Neutrophil (primary cell): ENCODE measurements at regions not wholly inside any gene's neighbourhood (a gene's known extent, or its start where the extent isn't known, plus 50 kb on each side); places are given as distances from the start of the nearest gene placed in this dataset.

ENCODE experiments used
- H3K27ac ChIP-seq: fragments of 200-600 bp; sonication (generic); 2 replicates; pipeline ENCODE4 v1.5.1; 2016; ENCODE audit warnings: mild to moderate bottlenecking, moderate library complexity
- H3K27me3 ChIP-seq: fragments of 200-600 bp; sonication (generic); 2 replicates; pipeline ENCODE4 v1.6.0; 2016; ENCODE audit warnings: mild to moderate bottlenecking
- H3K36me3 ChIP-seq: fragments of 200-600 bp; sonication (generic); 2 replicates; pipeline ENCODE4 v1.5.1; 2017
- H3K4me1 ChIP-seq, 2 experiments: fragments of 200-600 bp in 1 of 2; sonication (generic) in 1 of 2; 1 replicate in 1 of 2; 2 replicates in 1 of 2; pipeline versions ENCODE4 v1.5.1 to v1.6.1; 2013 to 2016; ENCODE audit warnings: low read depth in 1 of 2, low read length in 1 of 2, mild to moderate bottlenecking in 1 of 2, moderate library complexity in 1 of 2; ENCODE audit not compliant: control insufficient read depth in 1 of 2, insufficient read depth in 1 of 2
- H3K4me3 ChIP-seq, 2 experiments: fragments of 200-600 bp in 1 of 2; sonication (generic) in 1 of 2; 1 replicate in 1 of 2; 2 replicates in 1 of 2; pipeline ENCODE4 v1.5.1; 2013 to 2016; ENCODE audit warnings: low read depth in 1 of 2, low read length in 1 of 2, mild to moderate bottlenecking in 1 of 2, moderate library complexity in 1 of 2
- H3K9me3 ChIP-seq: fragments of 200-600 bp; sonication (generic); 2 replicates; pipeline ENCODE4 v1.5.1; 2016
- CTCF ChIP-seq: fragments of 200-600 bp; sonication (generic); IDR thresholded peaks from 2 replicates; pipeline ENCODE4 v1.5.1; 2016; ENCODE audit warnings: antibody characterized with exemption

GRCh38 chr6:21668795-21669194, 75.2 kb downstream of the SOX4 start:
- no peak for TF ChIP-seq CTCF
- Histone ChIP-seq H3K4me3 (no peak overlapping the region), H3K36me3 (no peaks in the 10 kb centered on the region), H3K27ac (no peak overlapping the region), H3K27me3 (peaks cover 66% of the 10 kb centered on the region), H3K4me1 (peaks cover 26 to 32% of the 10 kb centered on the region in 2 experiments), H3K9me3 (no peaks in the 10 kb centered on the region)

GRCh38 chr6:21676769-21677168, 83.2 kb downstream of the SOX4 start:
- Histone ChIP-seq H3K27me3 (no peaks in the 10 kb centered on the region), H3K4me3 (no peak overlapping the region), H3K4me1 (no peaks in the 10 kb centered on the region), H3K9me3 (no peaks in the 10 kb centered on the region), H3K36me3 (no peaks in the 10 kb centered on the region), H3K27ac (no peak overlapping the region)
- no peak for TF ChIP-seq CTCF

GRCh38 chr6:21678990-21679389, 85.4 kb downstream of the SOX4 start:
- Histone ChIP-seq H3K36me3 (no peaks in the 10 kb centered on the region), H3K9me3 (no peaks in the 10 kb centered on the region), H3K4me3 (no peak overlapping the region), H3K27me3 (no peaks in the 10 kb centered on the region), H3K4me1 (no peaks in the 10 kb centered on the region), H3K27ac (no peak overlapping the region)
- TF ChIP-seq CTCF, result no peak

GRCh38 chr6:21679761-21680265, 86.3 kb downstream of the SOX4 start:
- Histone ChIP-seq H3K36me3 (no peaks in the 10 kb centered on the region), H3K4me3 (no peak overlapping the region), H3K9me3 (no peaks in the 10 kb centered on the region), H3K27me3 (no peaks in the 10 kb centered on the region), H3K4me1 (no peaks in the 10 kb centered on the region), H3K27ac (no peak overlapping the region)
- TF ChIP-seq CTCF, result no peak

- no peak for TF ChIP-seq CTCF
- Histone ChIP-seq H3K4me1 (no peaks in the 10 kb centered on the region), H3K27me3 (no peaks in the 10 kb centered on the region), H3K36me3 (no peaks in the 10 kb centered on the region), H3K4me3 (no peak overlapping the region), H3K27ac (no peak overlapping the region), H3K9me3 (no peaks in the 10 kb centered on the region)
These were observed 87.1 kb downstream of the SOX4 start for GRCh38 chr6:21680611-21681010.

GRCh38 chr6:21690489-21690888, 96.9 kb downstream of the SOX4 start:
- no peaks in the 10 kb centered on the region for H3K27me3 ChIP-seq
- no peaks in the 10 kb centered on the region for H3K36me3 ChIP-seq
- H3K9me3 ChIP-seq, result no peaks in the 10 kb centered on the region
- no peak for TF ChIP-seq CTCF
- H3K27ac ChIP-seq, result no peak overlapping the region
- no peaks in the 10 kb centered on the region for H3K4me1 ChIP-seq
- no peak overlapping the region for H3K4me3 ChIP-seq
